Activated CD4-positive, alpha-beta memory T cell treated with anti-CD3 and anti-CD28 coated beads for 36 hours (primary cell): ENCODE measurements at regions not wholly inside any gene's neighbourhood (a gene's known extent, or its start where the extent isn't known, plus 50 kb on each side); places are given as distances from the start of the nearest gene placed in this dataset.

ENCODE experiments used
- CTCF ChIA-PET: fragments of 350-600 bp; sonication (Branson Sonifier 250); formaldehyde crosslinking; loops from one replicate; lab custom pipeline; 2021; ENCODE audit warnings: antibody characterized with exemption, inconsistent platforms; lab: Charles Lee
- POLR2A ChIA-PET: fragments of 350-600 bp; sonication (Branson Sonifier 250); formaldehyde crosslinking; loops from one replicate; lab custom pipeline; 2021; ENCODE audit warnings: antibody characterized with exemption; lab: Charles Lee
- DNase-seq: peaks from one replicate; pipeline ENCODE4 v3.0.0-alpha.2; 2020
- H3K27ac Mint-ChIP-seq: one replicate; pipeline ENCODE4 v1.8.0; 2021; ENCODE audit warnings: mixed read lengths
- H3K27me3 Mint-ChIP-seq: one replicate; pipeline ENCODE4 v1.8.0; 2021; ENCODE audit warnings: mixed read lengths
- H3K36me3 Mint-ChIP-seq: one replicate; pipeline ENCODE4 v1.8.0; 2021; ENCODE audit warnings: mixed read lengths
- H3K4me1 Mint-ChIP-seq: one replicate; pipeline ENCODE4 v1.8.0; 2021; ENCODE audit warnings: low read depth, mixed read lengths
- H3K4me3 Mint-ChIP-seq: one replicate; pipeline ENCODE4 v1.8.0; 2021; ENCODE audit warnings: mild to moderate bottlenecking, mixed read lengths
- H3K9me3 Mint-ChIP-seq: one replicate; pipeline ENCODE4 v1.8.0; 2021; ENCODE audit warnings: mixed read lengths
- intact Hi-C: fragments of 100-400 bp; cut with micrococcal nuclease; formaldehyde crosslinking; loops from one replicate; pipeline ENCODE4 v1.15.1; 2023

DNA sequence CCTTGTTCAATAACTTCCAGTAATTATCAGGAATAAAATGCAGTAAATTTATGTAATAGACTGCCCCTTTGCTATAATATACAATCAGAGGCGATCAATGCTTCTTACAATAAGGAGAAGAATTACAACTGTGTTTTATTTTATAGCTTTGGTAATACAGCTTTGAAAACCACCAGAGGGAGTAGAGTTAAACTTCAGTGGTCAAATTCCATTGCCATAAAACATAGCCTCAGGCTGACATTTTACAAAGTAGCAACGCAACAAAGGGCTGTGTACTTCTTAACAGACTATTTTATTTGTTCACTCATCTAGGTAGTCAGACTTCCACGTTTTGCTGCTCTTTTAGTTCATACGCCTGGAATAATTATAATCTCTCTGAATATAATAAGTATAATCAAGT lies 58.5 kb downstream of the TEX13C start:
- POLR2A ChIA-PET = no interaction called here
- CTCF ChIA-PET = no interaction called here
- Mint-ChIP-seq H3K36me3 (no peaks in the 10 kb centered on the region), H3K27me3 (no peaks in the 10 kb centered on the region), H3K27ac (no peak overlapping the region), H3K4me3 (no peak overlapping the region), H3K4me1 (no peaks in the 10 kb centered on the region), H3K9me3 (no peaks in the 10 kb centered on the region)
- no peak for DNase-seq
- intact Hi-C loops = no loop called here

DNA sequence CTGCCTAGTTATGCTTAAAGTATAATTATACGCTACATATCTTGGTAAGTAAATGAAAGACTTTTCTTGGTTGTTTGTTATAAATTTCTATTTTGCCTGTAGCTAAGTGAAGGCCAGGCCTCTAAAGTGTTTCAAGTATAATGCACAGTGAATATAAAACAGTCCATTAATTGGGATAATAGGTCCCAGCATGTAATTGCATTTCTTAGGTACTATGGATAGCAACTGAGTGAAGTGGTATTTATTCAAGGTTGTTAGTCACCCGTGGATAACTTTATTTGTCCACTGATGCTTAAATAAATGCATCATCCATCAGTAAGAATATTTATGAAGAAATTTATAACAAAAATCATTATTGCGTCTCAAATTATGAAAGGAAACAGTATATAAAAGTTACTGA lies 59.1 kb downstream of the TEX13C start:
- no peak for DNase-seq
- no peaks in the 10 kb centered on the region for H3K4me1 Mint-ChIP-seq
- intact Hi-C loops = no loop called here
- ChIA-PET CTCF (no interaction called here), POLR2A (no interaction called here)
- H3K9me3 Mint-ChIP-seq = no peaks in the 10 kb centered on the region
- no peak overlapping the region for H3K27ac Mint-ChIP-seq
- no peaks in the 10 kb centered on the region for H3K36me3 Mint-ChIP-seq
- H3K4me3 Mint-ChIP-seq = no peak overlapping the region
- H3K27me3 Mint-ChIP-seq = no peaks in the 10 kb centered on the region

DNA sequence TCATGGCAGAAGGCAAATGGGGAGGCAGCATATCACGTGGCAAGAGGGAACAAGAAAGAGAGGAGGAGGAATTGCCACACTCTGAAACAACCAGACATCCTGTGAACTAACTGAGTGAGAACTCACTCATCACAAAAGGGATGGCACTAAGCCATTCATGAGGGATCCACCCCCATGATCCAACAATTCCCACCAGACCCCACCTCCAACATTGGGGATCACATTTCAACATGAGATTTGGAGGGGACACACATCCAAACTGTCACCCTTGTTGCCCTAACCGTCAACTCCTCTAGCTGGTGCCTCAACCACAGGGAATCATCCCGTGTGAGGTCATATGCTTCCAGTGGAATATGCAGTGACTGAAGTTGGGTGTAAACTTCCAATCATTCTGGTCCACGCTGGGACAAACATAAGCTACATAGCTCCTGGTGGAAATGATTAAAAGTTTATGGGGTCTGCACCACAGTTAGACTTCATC lies 62.5 kb downstream of the TEX13C start:
- DNase-seq = no peak
- CTCF ChIA-PET = no interaction called here
- Mint-ChIP-seq H3K36me3 (no peaks in the 10 kb centered on the region), H3K27ac (no peak overlapping the region), H3K4me1 (no peaks in the 10 kb centered on the region), H3K27me3 (no peaks in the 10 kb centered on the region), H3K9me3 (no peaks in the 10 kb centered on the region), H3K4me3 (no peak overlapping the region)
- intact Hi-C loops = no loop called here
- POLR2A ChIA-PET = no interaction called here

DNA sequence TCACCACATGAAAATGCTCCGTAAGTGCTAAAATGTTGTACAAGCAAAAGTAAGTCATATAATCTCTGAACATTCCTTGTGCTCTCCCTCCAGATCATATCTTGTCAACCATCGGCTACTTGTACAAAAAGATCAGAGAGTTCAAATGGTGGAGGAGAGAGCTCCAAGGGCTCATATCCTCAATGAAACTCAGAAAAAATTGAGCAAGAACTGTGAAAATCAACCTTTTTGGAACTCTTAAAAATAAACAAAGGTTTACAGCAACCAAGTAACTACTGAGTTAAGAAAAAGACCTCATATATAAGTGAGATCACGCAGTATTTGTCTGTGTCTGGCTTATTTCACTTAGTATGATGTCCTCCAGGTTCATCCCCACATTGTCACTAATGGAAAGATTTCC lies 63.2 kb downstream of the TEX13C start:
- no peak overlapping the region for H3K4me3 Mint-ChIP-seq
- no peaks in the 10 kb centered on the region for H3K4me1 Mint-ChIP-seq
- no peak for DNase-seq
- H3K27ac Mint-ChIP-seq = no peak overlapping the region
- no peaks in the 10 kb centered on the region for H3K36me3 Mint-ChIP-seq
- intact Hi-C loops = no loop called here
- no peaks in the 10 kb centered on the region for H3K9me3 Mint-ChIP-seq
- no peaks in the 10 kb centered on the region for H3K27me3 Mint-ChIP-seq
- ChIA-PET POLR2A (no interaction called here), CTCF (no interaction called here)

DNA sequence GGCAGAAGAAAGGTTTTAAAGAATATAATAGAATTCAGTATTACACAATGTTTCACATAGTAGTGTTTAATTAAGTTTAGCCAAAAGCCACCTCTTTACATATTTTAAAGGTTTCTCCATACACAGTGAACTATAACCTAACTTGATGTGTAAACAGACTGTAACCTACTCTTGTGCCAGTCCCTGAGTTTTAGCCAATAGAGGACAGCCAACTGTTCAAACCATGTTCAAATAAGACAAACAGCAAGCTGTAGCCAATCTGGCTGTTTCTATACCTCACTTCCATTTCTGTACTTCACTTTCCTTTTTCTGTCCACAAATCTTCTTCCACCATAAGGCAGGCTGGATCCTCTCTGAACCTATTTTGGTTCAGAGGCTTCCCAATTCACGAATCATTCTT lies 65.2 kb downstream of the TEX13C start:
- H3K4me3 Mint-ChIP-seq = no peak overlapping the region
- no peaks in the 10 kb centered on the region for H3K27me3 Mint-ChIP-seq
- ChIA-PET CTCF (no interaction called here), POLR2A (no interaction called here)
- H3K27ac Mint-ChIP-seq = no peak overlapping the region
- intact Hi-C loops = no loop called here
- H3K9me3 Mint-ChIP-seq = no peaks in the 10 kb centered on the region
- no peaks in the 10 kb centered on the region for H3K4me1 Mint-ChIP-seq
- no peak for DNase-seq
- no peaks in the 10 kb centered on the region for H3K36me3 Mint-ChIP-seq

DNA sequence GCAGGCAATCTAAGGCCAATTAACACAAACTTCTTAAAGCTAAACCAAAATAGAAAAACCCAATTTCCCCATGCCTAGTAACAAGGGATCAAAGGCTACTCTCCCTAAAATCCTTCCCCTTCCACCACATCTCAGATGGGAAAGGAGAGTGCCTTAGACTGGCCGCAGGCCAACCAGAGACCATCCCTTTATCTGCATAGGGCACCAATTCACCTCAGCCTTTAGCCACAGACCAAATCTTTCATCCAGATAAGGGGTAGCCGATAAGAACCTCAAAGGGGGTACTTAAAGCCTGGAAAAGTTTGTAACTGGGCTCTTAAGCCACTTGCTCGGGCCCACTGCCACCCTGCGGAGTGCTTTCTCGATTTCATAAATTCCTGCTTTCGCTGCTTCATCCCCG lies 68.3 kb downstream of the TEX13C start:
- CTCF ChIA-PET = no interaction called here
- intact Hi-C loops = no loop called here

DNA sequence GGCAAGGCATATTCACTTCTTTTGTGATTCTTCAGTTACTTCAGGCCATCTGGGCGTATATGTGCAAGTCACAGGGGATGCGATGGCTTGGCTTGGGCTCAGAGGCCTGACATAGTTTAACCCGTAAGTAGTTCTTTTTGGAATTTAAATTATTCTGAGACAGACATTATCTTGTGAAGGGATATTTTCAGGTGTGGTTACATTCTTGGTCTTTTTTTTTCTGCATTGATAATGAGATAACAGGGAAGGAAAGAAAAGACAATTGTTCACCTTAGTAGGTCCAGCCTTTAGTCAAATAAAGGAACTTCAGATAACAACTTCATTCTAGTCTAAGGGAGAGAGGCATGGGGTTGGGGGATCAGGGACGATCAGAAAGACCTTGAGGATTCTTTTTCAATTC lies 74.8 kb downstream of the TEX13C start:
- intact Hi-C loops = no loop called here
- Mint-ChIP-seq H3K4me3 (no peak overlapping the region), H3K27me3 (no peaks in the 10 kb centered on the region), H3K27ac (no peak overlapping the region), H3K9me3 (no peaks in the 10 kb centered on the region), H3K36me3 (no peaks in the 10 kb centered on the region), H3K4me1 (no peaks in the 10 kb centered on the region)
- ChIA-PET CTCF (no interaction called here), POLR2A (no interaction called here)
- DNase-seq = no peak

More for the DNA sequence above, 68.3 kb downstream of the TEX13C start:
- Mint-ChIP-seq H3K36me3 (no peaks in the 10 kb centered on the region), H3K4me1 (no peaks in the 10 kb centered on the region), H3K9me3 (no peaks in the 10 kb centered on the region), H3K4me3 (no peak overlapping the region), H3K27me3 (no peaks in the 10 kb centered on the region), H3K27ac (no peak overlapping the region)
- POLR2A ChIA-PET = no interaction called here
- DNase-seq = no peak

DNA sequence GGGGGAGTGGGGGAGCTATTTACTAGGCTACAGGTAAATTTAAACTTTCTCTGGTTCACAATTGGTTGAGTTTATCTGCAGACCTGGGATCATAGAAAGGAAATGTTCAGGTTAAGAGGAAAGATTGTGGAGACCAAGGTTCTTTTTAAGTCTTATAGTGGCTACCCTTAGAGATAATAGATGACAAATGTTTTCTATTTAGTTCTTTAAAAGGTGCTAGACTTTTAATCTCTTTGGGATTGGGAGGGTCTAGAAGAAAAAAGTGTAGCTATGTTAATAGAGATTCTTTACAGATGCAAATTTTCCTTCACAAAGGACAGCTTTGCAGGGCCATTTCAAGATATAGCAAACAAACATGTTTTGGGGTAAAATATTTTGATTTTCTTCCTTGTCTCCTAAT lies 76.0 kb downstream of the TEX13C start:
- H3K4me3 Mint-ChIP-seq = no peak overlapping the region
- intact Hi-C loops = no loop called here
- H3K9me3 Mint-ChIP-seq = no peaks in the 10 kb centered on the region
- CTCF ChIA-PET = no interaction called here
- no peak overlapping the region for H3K27ac Mint-ChIP-seq
- H3K27me3 Mint-ChIP-seq = no peaks in the 10 kb centered on the region
- H3K36me3 Mint-ChIP-seq = no peaks in the 10 kb centered on the region
- no peak for DNase-seq
- no peaks in the 10 kb centered on the region for H3K4me1 Mint-ChIP-seq
- POLR2A ChIA-PET = no interaction called here

DNA sequence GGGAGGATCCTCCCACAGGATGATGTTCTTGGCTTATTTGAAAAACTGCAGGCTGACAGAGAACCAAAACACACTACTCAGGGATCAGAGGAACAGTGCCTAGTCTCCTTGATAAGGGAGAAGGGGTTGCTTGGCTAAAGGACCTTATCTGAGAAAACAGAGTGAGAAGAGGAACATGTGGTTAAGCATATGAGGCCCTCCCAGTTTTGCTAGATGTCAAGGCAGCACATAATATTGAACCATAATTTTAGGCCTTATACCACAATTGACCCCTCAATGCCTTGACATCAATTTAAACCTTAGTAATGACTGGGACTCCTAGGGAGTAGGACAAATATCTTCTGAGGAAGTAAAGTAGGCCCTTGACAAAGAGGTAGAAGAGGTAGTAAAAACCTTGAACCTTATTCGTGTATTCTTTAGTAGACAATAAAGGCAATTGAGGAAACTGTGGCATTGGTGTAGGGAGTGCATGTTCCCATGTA lies 79.3 kb downstream of the TEX13C start:
- DNase-seq = no peak
- Mint-ChIP-seq H3K4me3 (no peak overlapping the region), H3K4me1 (no peaks in the 10 kb centered on the region), H3K9me3 (no peaks in the 10 kb centered on the region), H3K27me3 (no peaks in the 10 kb centered on the region), H3K36me3 (no peaks in the 10 kb centered on the region), H3K27ac (no peak overlapping the region)
- ChIA-PET CTCF (no interaction called here), POLR2A (no interaction called here)
- intact Hi-C loops = no loop called here

DNA sequence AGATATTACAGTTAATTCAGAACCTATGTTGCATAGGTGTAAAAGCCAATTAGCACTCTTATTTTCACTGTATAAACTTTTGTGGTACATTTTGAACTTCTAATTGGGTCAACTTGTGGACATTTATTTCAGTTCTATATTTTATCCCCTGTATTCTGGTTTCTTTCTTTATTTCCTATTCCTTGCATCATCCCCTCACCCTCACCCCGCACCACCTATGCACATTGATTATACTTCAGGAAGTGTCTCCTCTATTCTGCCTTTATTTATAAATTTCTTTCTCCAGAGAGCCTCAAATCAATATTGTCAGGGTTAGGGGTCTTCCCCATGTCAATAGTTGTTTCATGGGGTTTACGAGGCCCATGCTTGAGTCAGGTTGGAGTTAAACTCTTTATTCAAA lies 83.1 kb downstream of the TEX13C start:
- Mint-ChIP-seq H3K27ac (no peak overlapping the region), H3K9me3 (no peaks in the 10 kb centered on the region), H3K4me3 (no peak overlapping the region), H3K27me3 (no peaks in the 10 kb centered on the region), H3K4me1 (no peaks in the 10 kb centered on the region), H3K36me3 (no peaks in the 10 kb centered on the region)
- ChIA-PET POLR2A (no interaction called here), CTCF (no interaction called here)
- no peak for DNase-seq
- intact Hi-C loops = no loop called here

DNA sequence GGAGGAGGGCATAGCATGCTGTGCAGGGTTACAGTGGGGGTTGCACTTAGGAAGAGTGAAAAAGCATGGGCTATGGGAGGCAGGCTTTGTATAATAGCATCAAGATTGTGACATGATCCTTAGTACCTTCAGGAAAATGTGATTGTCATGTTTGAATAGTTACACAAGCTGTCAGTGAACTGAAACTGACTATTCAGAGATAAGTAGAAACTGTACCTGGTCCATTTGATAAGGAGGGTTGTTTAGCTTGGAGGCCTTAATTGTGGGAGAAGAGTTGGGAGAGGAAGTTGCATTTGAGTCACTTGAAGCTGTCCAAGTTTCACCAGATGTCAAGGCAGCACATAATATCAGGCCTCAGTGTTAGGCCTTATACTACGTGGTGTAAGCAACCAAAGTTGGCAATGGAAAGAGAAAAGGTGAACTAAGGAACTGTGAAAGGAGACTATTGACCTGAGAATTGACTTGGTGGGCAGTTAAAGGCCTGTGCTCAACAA lies 85.0 kb downstream of the TEX13C start:
- CTCF ChIA-PET = no interaction called here
- DNase-seq = no peak
- H3K27ac Mint-ChIP-seq = no peak overlapping the region
- no peaks in the 10 kb centered on the region for H3K9me3 Mint-ChIP-seq
- POLR2A ChIA-PET = no interaction called here
- no peaks in the 10 kb centered on the region for H3K27me3 Mint-ChIP-seq
- H3K4me3 Mint-ChIP-seq = no peak overlapping the region
- H3K4me1 Mint-ChIP-seq = no peaks in the 10 kb centered on the region
- H3K36me3 Mint-ChIP-seq = no peaks in the 10 kb centered on the region
- intact Hi-C loops = no loop called here

DNA sequence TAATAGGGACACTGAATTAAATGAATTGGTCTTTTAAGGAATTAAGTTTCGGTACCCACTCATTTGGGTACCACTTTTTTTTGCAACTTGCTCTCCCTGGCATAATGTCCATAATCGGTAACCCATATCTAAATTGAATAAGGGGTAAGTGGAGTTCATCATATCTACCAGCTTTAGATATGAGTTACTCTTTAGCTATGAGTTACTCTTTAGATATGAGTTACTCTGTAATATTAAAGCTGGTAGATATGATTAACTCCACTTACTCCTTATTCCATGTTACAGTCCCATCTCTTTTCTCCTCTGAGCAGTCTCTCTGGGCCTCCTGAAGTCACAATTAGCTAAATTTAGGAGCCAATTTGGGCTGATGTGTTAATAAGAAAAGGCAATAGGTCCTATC lies 85.7 kb downstream of the TEX13C start:
- H3K27ac Mint-ChIP-seq = no peak overlapping the region
- no peaks in the 10 kb centered on the region for H3K4me1 Mint-ChIP-seq
- H3K27me3 Mint-ChIP-seq = no peaks in the 10 kb centered on the region
- H3K36me3 Mint-ChIP-seq = no peaks in the 10 kb centered on the region
- ChIA-PET CTCF (no interaction called here), POLR2A (no interaction called here)
- H3K9me3 Mint-ChIP-seq = no peaks in the 10 kb centered on the region
- intact Hi-C loops = no loop called here
- DNase-seq = no peak
- H3K4me3 Mint-ChIP-seq = no peak overlapping the region

DNA sequence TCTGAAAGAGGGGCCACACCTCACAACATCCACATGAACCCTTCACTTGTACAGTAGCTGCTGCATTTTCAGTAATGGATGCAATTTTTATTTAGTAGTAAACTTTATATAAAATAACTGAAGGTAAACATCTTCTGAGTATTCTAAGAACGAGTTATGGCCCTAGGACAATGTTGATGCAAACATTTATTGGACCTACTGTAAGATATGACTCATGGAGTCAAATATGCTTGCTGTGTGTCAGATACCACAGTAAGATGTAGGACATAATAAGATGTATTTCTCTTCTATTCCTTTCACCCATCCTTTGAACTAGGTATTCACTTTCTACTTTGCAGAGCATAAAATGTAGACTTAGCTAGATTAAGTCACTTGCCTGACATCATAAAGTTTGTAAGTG lies 87.6 kb downstream of the TEX13C start:
- Mint-ChIP-seq H3K27ac (no peak overlapping the region), H3K36me3 (no peaks in the 10 kb centered on the region), H3K4me3 (no peak overlapping the region), H3K4me1 (no peaks in the 10 kb centered on the region), H3K27me3 (no peaks in the 10 kb centered on the region), H3K9me3 (no peaks in the 10 kb centered on the region)
- POLR2A ChIA-PET = no interaction called here
- intact Hi-C loops = no loop called here
- CTCF ChIA-PET = no interaction called here
- no peak for DNase-seq
